Osteocyte (in vitro differentiated cells): ENCODE measurements at regions not wholly inside any gene's neighbourhood (a gene's known extent, or its start where the extent isn't known, plus 50 kb on each side); places are given as distances from the start of the nearest gene placed in this dataset.
A peak's percentile ranks its signal among the peaks of the same experiment; 100 is the strongest.

ENCODE experiments used
- DNase-seq: peaks from one replicate; pipeline ENCODE4 v3.0.0; 2021; ENCODE audit warnings: mixed read lengths; ENCODE audit not compliant: unreplicated experiment; ENCODE audit errors: extremely low spot score
- H3K27ac Mint-ChIP-seq: one replicate; pipeline ENCODE4 v1.8.0; 2021; ENCODE audit warnings: mild to moderate bottlenecking, mixed read lengths; ENCODE audit not compliant: unreplicated experiment
- H3K27me3 Mint-ChIP-seq: one replicate; pipeline ENCODE4 v1.8.0; 2021; ENCODE audit warnings: mixed read lengths; ENCODE audit not compliant: unreplicated experiment
- H3K36me3 Mint-ChIP-seq: one replicate; pipeline ENCODE4 v1.8.0; 2021; ENCODE audit warnings: mixed read lengths; ENCODE audit not compliant: unreplicated experiment
- H3K4me1 Mint-ChIP-seq: one replicate; pipeline ENCODE4 v1.8.0; 2021; ENCODE audit warnings: mixed read lengths; ENCODE audit not compliant: unreplicated experiment
- H3K4me3 Mint-ChIP-seq: one replicate; pipeline ENCODE4 v1.8.0; 2021; ENCODE audit warnings: mild to moderate bottlenecking, moderate library complexity, mixed read lengths; ENCODE audit not compliant: unreplicated experiment
- H3K9me3 Mint-ChIP-seq: one replicate; pipeline ENCODE4 v1.8.0; 2021; ENCODE audit warnings: mixed read lengths; ENCODE audit not compliant: unreplicated experiment
- CTCF ChIP-seq: fragments of 200-600 bp; sonication (generic); IDR thresholded peaks from 2 replicates; pipeline ENCODE4 v1.5.0; 2021; ENCODE audit warnings: antibody characterized with exemption, mild to moderate bottlenecking, moderate library complexity

GRCh38 chr5:74132485-74132884, 506.5 kb downstream of the ARHGEF28 start:
- Mint-ChIP-seq H3K36me3 (no peaks in the 10 kb centered on the region), H3K4me3 (no peak overlapping the region), H3K27ac (no peak overlapping the region), H3K9me3 (no peaks in the 10 kb centered on the region), H3K4me1 (no peaks in the 10 kb centered on the region), H3K27me3 (peaks cover 7% of the 10 kb centered on the region)
- DNase-seq = no peak
- no peak for TF ChIP-seq CTCF

GRCh38 chr5:74131250-74131649, 505.3 kb downstream of the ARHGEF28 start:
- Mint-ChIP-seq H3K9me3 (no peaks in the 10 kb centered on the region), H3K4me3 (no peak overlapping the region), H3K27me3 (peaks cover 7% of the 10 kb centered on the region), H3K4me1 (no peaks in the 10 kb centered on the region), H3K27ac (no peak overlapping the region), H3K36me3 (no peaks in the 10 kb centered on the region)
- DNase-seq = no peak
- TF ChIP-seq CTCF = no peak

GRCh38 chr5:74130155-74130897, 504.3 kb downstream of the ARHGEF28 start:
- no peak overlapping the region for H3K27ac Mint-ChIP-seq
- H3K9me3 Mint-ChIP-seq = no peaks in the 10 kb centered on the region
- DNase-seq = no peak
- TF ChIP-seq CTCF = no peak
- no peaks in the 10 kb centered on the region for H3K4me1 Mint-ChIP-seq
- H3K4me3 Mint-ChIP-seq = no peak overlapping the region
- H3K36me3 Mint-ChIP-seq = no peaks in the 10 kb centered on the region
- H3K27me3 Mint-ChIP-seq = peaks cover 7% of the 10 kb centered on the region

- peaks cover 7% of the 10 kb centered on the region for H3K27me3 Mint-ChIP-seq
- DNase-seq = no peak
- TF ChIP-seq CTCF = peak; percentile 13
- H3K4me1 Mint-ChIP-seq = peaks cover 4% of the 10 kb centered on the region
- H3K27ac Mint-ChIP-seq = no peak overlapping the region
- H3K4me3 Mint-ChIP-seq = no peak overlapping the region
- H3K36me3 Mint-ChIP-seq = no peaks in the 10 kb centered on the region
- no peaks in the 10 kb centered on the region for H3K9me3 Mint-ChIP-seq
Observed at GRCh38 chr5:74127381-74128320, 501.7 kb downstream of the ARHGEF28 start.

- H3K27ac Mint-ChIP-seq = no peak overlapping the region
- no peak for DNase-seq
- peaks cover 5% of the 10 kb centered on the region for H3K4me1 Mint-ChIP-seq
- peaks cover 7% of the 10 kb centered on the region for H3K27me3 Mint-ChIP-seq
- H3K36me3 Mint-ChIP-seq = no peaks in the 10 kb centered on the region
- H3K9me3 Mint-ChIP-seq = no peaks in the 10 kb centered on the region
- TF ChIP-seq CTCF = no peak
- H3K4me3 Mint-ChIP-seq = no peak overlapping the region
Observed at GRCh38 chr5:74126294-74126693, 500.3 kb downstream of the ARHGEF28 start.
